Activated CD4-positive, alpha-beta T cell treated with anti-CD3 and anti-CD28 coated beads, Interleukin-2, amount 10 ng/mL, durations not matched to agents 24 days and 14 days (primary cell): ENCODE measurements at regions not wholly inside any gene's neighbourhood (a gene's known extent, or its start where the extent isn't known, plus 50 kb on each side); places are given as distances from the start of the nearest gene placed in this dataset.
A peak's percentile ranks its signal among the peaks of the same experiment; 100 is the strongest.

Experiments
- DNase-seq: peaks from one replicate; pipeline ENCODE4 v3.0.0; 2022
- H3K27ac Mint-ChIP-seq: one replicate; pipeline ENCODE4 v1.8.0; 2022; ENCODE audit warnings: mild to moderate bottlenecking, mixed read lengths
- H3K27me3 Mint-ChIP-seq: one replicate; pipeline ENCODE4 v1.8.0; 2022; ENCODE audit warnings: mixed read lengths
- H3K36me3 Mint-ChIP-seq: one replicate; pipeline ENCODE4 v1.8.0; 2022; ENCODE audit warnings: low read depth, mild to moderate bottlenecking, mixed read lengths
- H3K4me1 Mint-ChIP-seq: one replicate; pipeline ENCODE4 v1.8.0; 2021; ENCODE audit warnings: mixed read lengths
- H3K4me3 Mint-ChIP-seq: one replicate; pipeline ENCODE4 v1.8.0; 2022; ENCODE audit warnings: mild to moderate bottlenecking, moderate library complexity, mixed read lengths
- H3K9me3 Mint-ChIP-seq: one replicate; pipeline ENCODE4 v1.8.0; 2021; ENCODE audit warnings: mixed read lengths
- intact Hi-C: fragments of 100-400 bp; cut with micrococcal nuclease; formaldehyde crosslinking; loops from one replicate; pipeline ENCODE4 v1.15.1; 2023

GRCh38 chr2:181203916-181204315 is 223.5 kb downstream of the UBE2E3 start:
- no peak overlapping the region for H3K4me3 Mint-ChIP-seq
- DNase-seq = no peak
- peaks cover 39% of the 10 kb centered on the region for H3K9me3 Mint-ChIP-seq
- no peak overlapping the region for H3K27ac Mint-ChIP-seq
- H3K27me3 Mint-ChIP-seq = no peaks in the 10 kb centered on the region
- peaks cover 69% of the 10 kb centered on the region for H3K36me3 Mint-ChIP-seq
- H3K4me1 Mint-ChIP-seq = peaks cover 15% of the 10 kb centered on the region
- intact Hi-C loops = no loop called here

GRCh38 chr2:181218401-181218821 is 238.0 kb downstream of the UBE2E3 start:
- no peak overlapping the region for H3K4me3 Mint-ChIP-seq
- H3K27ac Mint-ChIP-seq = no peak overlapping the region
- peaks cover 14% of the 10 kb centered on the region for H3K4me1 Mint-ChIP-seq
- intact Hi-C loops = no loop called here
- no peaks in the 10 kb centered on the region for H3K27me3 Mint-ChIP-seq
- H3K9me3 Mint-ChIP-seq = peaks cover 35% of the 10 kb centered on the region
- DNase-seq = no peak
- peaks cover 37% of the 10 kb centered on the region for H3K36me3 Mint-ChIP-seq

GRCh38 chr2:181223234-181223633 is 234.0 kb upstream of the ITGA4 start:
- Mint-ChIP-seq H3K9me3 (peaks cover 45% of the 10 kb centered on the region), H3K4me3 (peak overlapping the region; percentile 71), H3K36me3 (peaks cover 53% of the 10 kb centered on the region), H3K4me1 (peaks cover 29% of the 10 kb centered on the region), H3K27ac (peak overlapping the region; percentile 96), H3K27me3 (no peaks in the 10 kb centered on the region)
- peak; percentile 59 for DNase-seq
- intact Hi-C loops = loop anchor here (5.0 kb wide), 3 partner anchors 46 to 234 kb away; partner anchors contain the start of gene ITGA4

- peak overlapping the region; percentile 62 for H3K4me3 Mint-ChIP-seq
- H3K27ac Mint-ChIP-seq = peak overlapping the region; percentile 96
- peaks cover 49% of the 10 kb centered on the region for H3K36me3 Mint-ChIP-seq
- peaks cover 38% of the 10 kb centered on the region for H3K9me3 Mint-ChIP-seq
- H3K4me1 Mint-ChIP-seq = peaks cover 27% of the 10 kb centered on the region
- no peaks in the 10 kb centered on the region for H3K27me3 Mint-ChIP-seq
- DNase-seq = no peak
- intact Hi-C loops = loop anchor here (1.0 to 5.0 kb wide), 7 partner anchors 16 to 232 kb away; partner anchors contain the start of gene ITGA4
Measured at GRCh38 chr2:181224866-181225265, 232.3 kb upstream of the ITGA4 start.

GRCh38 chr2:181228661-181229060 is 228.5 kb upstream of the ITGA4 start:
- intact Hi-C loops = no loop called here
- no peak for DNase-seq
- Mint-ChIP-seq H3K9me3 (peaks cover 24% of the 10 kb centered on the region), H3K27me3 (no peaks in the 10 kb centered on the region), H3K4me1 (peaks cover 15% of the 10 kb centered on the region), H3K36me3 (peaks cover 34% of the 10 kb centered on the region), H3K4me3 (no peak overlapping the region), H3K27ac (no peak overlapping the region)

- peaks cover 30% of the 10 kb centered on the region for H3K9me3 Mint-ChIP-seq
- no peak for DNase-seq
- intact Hi-C loops = no loop called here
- H3K27me3 Mint-ChIP-seq = no peaks in the 10 kb centered on the region
- no peak overlapping the region for H3K27ac Mint-ChIP-seq
- no peak overlapping the region for H3K4me3 Mint-ChIP-seq
- peaks cover 7% of the 10 kb centered on the region for H3K4me1 Mint-ChIP-seq
- peaks cover 32% of the 10 kb centered on the region for H3K36me3 Mint-ChIP-seq
Measured at GRCh38 chr2:181231151-181231550, 226.0 kb upstream of the ITGA4 start.

GRCh38 chr2:181231886-181232621 is 225.1 kb upstream of the ITGA4 start:
- Mint-ChIP-seq H3K36me3 (peaks cover 26% of the 10 kb centered on the region), H3K4me1 (peaks cover 8% of the 10 kb centered on the region), H3K27ac (no peak overlapping the region), H3K4me3 (no peak overlapping the region), H3K9me3 (peaks cover 25% of the 10 kb centered on the region), H3K27me3 (no peaks in the 10 kb centered on the region)
- no peak for DNase-seq
- intact Hi-C loops = no loop called here

- H3K27ac Mint-ChIP-seq = no peak overlapping the region
- no peak for DNase-seq
- intact Hi-C loops = no loop called here
- H3K4me1 Mint-ChIP-seq = peaks cover 17% of the 10 kb centered on the region
- H3K9me3 Mint-ChIP-seq = peaks cover 22% of the 10 kb centered on the region
- no peaks in the 10 kb centered on the region for H3K27me3 Mint-ChIP-seq
- peaks cover 25% of the 10 kb centered on the region for H3K36me3 Mint-ChIP-seq
- H3K4me3 Mint-ChIP-seq = no peak overlapping the region
Measured at GRCh38 chr2:181234487-181234891, 222.7 kb upstream of the ITGA4 start.

- DNase-seq = no peak
- H3K4me3 Mint-ChIP-seq = no peak overlapping the region
- no peaks in the 10 kb centered on the region for H3K27me3 Mint-ChIP-seq
- peaks cover 22% of the 10 kb centered on the region for H3K9me3 Mint-ChIP-seq
- H3K27ac Mint-ChIP-seq = no peak overlapping the region
- H3K4me1 Mint-ChIP-seq = peaks cover 18% of the 10 kb centered on the region
- peaks cover 25% of the 10 kb centered on the region for H3K36me3 Mint-ChIP-seq
- intact Hi-C loops = no loop called here
Measured at GRCh38 chr2:181235011-181235410, 222.2 kb upstream of the ITGA4 start.

- Mint-ChIP-seq H3K4me3 (no peak overlapping the region), H3K4me1 (peaks cover 20% of the 10 kb centered on the region), H3K9me3 (peaks cover 22% of the 10 kb centered on the region), H3K27ac (no peak overlapping the region), H3K36me3 (peaks cover 25% of the 10 kb centered on the region), H3K27me3 (no peaks in the 10 kb centered on the region)
- intact Hi-C loops = no loop called here
- no peak for DNase-seq
Measured at GRCh38 chr2:181235683-181236459, 221.3 kb upstream of the ITGA4 start.

- peaks cover 31% of the 10 kb centered on the region for H3K4me1 Mint-ChIP-seq
- peaks cover 20% of the 10 kb centered on the region for H3K36me3 Mint-ChIP-seq
- no peak for DNase-seq
- intact Hi-C loops = no loop called here
- H3K27me3 Mint-ChIP-seq = no peaks in the 10 kb centered on the region
- H3K27ac Mint-ChIP-seq = no peak overlapping the region
- H3K9me3 Mint-ChIP-seq = peaks cover 12% of the 10 kb centered on the region
- H3K4me3 Mint-ChIP-seq = no peak overlapping the region
Measured at GRCh38 chr2:181239201-181239799, 217.9 kb upstream of the ITGA4 start.

GRCh38 chr2:181240844-181241243 is 216.3 kb upstream of the ITGA4 start:
- Mint-ChIP-seq H3K4me1 (peaks cover 29% of the 10 kb centered on the region), H3K27me3 (no peaks in the 10 kb centered on the region), H3K4me3 (no peak overlapping the region), H3K36me3 (peaks cover 20% of the 10 kb centered on the region), H3K27ac (no peak overlapping the region), H3K9me3 (peaks cover 7% of the 10 kb centered on the region)
- intact Hi-C loops = loop anchor here (2.0 kb wide), 1 partner anchor 16 kb away; no protein-coding TSS in a partner anchor
- no peak for DNase-seq

- peak overlapping the region; percentile 66 for H3K27ac Mint-ChIP-seq
- H3K36me3 Mint-ChIP-seq = peaks cover 20% of the 10 kb centered on the region
- intact Hi-C loops = loop anchor here (2.0 kb wide), 1 partner anchor 17 kb away; no protein-coding TSS in a partner anchor
- H3K4me3 Mint-ChIP-seq = peak overlapping the region; percentile 22
- H3K4me1 Mint-ChIP-seq = peaks cover 29% of the 10 kb centered on the region
- peak; percentile 54 for DNase-seq
- peaks cover 7% of the 10 kb centered on the region for H3K9me3 Mint-ChIP-seq
- H3K27me3 Mint-ChIP-seq = no peaks in the 10 kb centered on the region
Measured at GRCh38 chr2:181241366-181241765, 215.8 kb upstream of the ITGA4 start.

GRCh38 chr2:181241797-181242196 is 215.4 kb upstream of the ITGA4 start:
- intact Hi-C loops = loop anchor here (2.0 kb wide), 1 partner anchor 17 kb away; no protein-coding TSS in a partner anchor
- no peak overlapping the region for H3K4me3 Mint-ChIP-seq
- H3K27ac Mint-ChIP-seq = peak overlapping the region; percentile 40
- peak; percentile 59 for DNase-seq
- peaks cover 29% of the 10 kb centered on the region for H3K4me1 Mint-ChIP-seq
- peaks cover 6% of the 10 kb centered on the region for H3K9me3 Mint-ChIP-seq
- H3K27me3 Mint-ChIP-seq = no peaks in the 10 kb centered on the region
- peaks cover 20% of the 10 kb centered on the region for H3K36me3 Mint-ChIP-seq
